ENCODE measurements at regions not wholly inside any gene's neighbourhood (a gene's known extent, or its start where the extent isn't known, plus 50 kb on each side); places are given as distances from the start of the nearest gene placed in this dataset.

DNA sequence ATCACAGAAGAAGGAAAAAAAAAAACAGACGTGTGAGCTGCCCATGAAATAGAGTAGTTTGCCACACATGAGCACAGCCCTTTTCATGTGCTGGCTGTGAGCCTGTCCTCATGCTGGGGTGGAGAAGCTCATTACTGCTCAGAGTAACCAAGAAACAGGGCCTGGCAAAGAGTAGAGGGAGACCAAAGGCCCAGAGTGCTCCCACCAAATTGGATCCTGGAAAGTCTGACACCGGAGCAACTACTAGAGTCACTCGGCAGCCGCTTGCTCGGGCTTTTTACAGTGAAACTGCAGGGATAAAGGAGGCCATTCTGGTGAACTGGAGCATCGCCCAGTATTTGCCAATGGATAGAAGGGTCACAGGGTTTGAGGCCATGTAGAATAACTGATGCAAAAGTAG lies 64.4 kb upstream of the BARHL2 start:
- no peak for TF ChIP-seq EZH2 (IDR thresholded peaks at IDR 0.05; ENCODE audit: low read length, unreplicated experiment)
- no peak for TF ChIP-seq EZH2phosphoT487 (IDR thresholded peaks at IDR 0.05; ENCODE audit: borderline replicate concordance, low read length)
- TF ChIP-seq, protein P1, sequence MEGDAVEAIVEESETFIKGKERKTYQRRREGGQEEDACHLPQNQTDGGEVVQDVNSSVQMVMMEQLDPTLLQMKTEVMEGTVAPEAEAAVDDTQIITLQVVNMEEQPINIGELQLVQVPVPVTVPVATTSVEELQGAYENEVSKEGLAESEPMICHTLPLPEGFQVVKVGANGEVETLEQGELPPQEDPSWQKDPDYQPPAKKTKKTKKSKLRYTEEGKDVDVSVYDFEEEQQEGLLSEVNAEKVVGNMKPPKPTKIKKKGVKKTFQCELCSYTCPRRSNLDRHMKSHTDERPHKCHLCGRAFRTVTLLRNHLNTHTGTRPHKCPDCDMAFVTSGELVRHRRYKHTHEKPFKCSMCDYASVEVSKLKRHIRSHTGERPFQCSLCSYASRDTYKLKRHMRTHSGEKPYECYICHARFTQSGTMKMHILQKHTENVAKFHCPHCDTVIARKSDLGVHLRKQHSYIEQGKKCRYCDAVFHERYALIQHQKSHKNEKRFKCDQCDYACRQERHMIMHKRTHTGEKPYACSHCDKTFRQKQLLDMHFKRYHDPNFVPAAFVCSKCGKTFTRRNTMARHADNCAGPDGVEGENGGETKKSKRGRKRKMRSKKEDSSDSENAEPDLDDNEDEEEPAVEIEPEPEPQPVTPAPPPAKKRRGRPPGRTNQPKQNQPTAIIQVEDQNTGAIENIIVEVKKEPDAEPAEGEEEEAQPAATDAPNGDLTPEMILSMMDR (conservative IDR thresholded peaks at IDR 0.05; ENCODE audit: low read depth, low read length) = no peak
- Histone ChIP-seq H3F3A (ENCODE audit: low read length, unreplicated experiment) (no peaks in the 10 kb centered on the region), H3K9ac (ENCODE audit: low read length) (no peak overlapping the region), H3K4me1 (ENCODE audit: insufficient read depth, low read length) (no peaks in the 10 kb centered on the region), H3K4me3 (ENCODE audit: low read length) (no peak overlapping the region), H3K27me3 (ENCODE audit: low read length) (peaks cover 48% of the 10 kb centered on the region), H3K9me3 (ENCODE audit: low read length) (no peaks in the 10 kb centered on the region), H2AFZ (ENCODE audit: low read length) (no peak overlapping the region), H3K4me2 (ENCODE audit: low read length) (no peak overlapping the region), H4K20me1 (ENCODE audit: low read length) (no peaks in the 10 kb centered on the region; the same call in 1 of the 2 replicates), H3K79me2 (ENCODE audit: low read length) (no peaks in the 10 kb centered on the region), H3K27ac (ENCODE audit: low read length) (no peak overlapping the region), H3K9me2 (replicated peaks; ENCODE audit: low read length) (no peaks in the 10 kb centered on the region), H3K36me3 (ENCODE audit: low read depth, low read length) (no peaks in the 10 kb centered on the region)
- ATAC-seq (no peak), DNase-seq (no peak)
- ChIA-PET POLR2A (ENCODE audit: unreplicated experiment) (no interaction called here), CTCF (no interaction called here)
- intact Hi-C loops (cut with micrococcal nuclease) = no loop called here
- BruUV-seq (replicated peaks) = no TSS peak

DNA sequence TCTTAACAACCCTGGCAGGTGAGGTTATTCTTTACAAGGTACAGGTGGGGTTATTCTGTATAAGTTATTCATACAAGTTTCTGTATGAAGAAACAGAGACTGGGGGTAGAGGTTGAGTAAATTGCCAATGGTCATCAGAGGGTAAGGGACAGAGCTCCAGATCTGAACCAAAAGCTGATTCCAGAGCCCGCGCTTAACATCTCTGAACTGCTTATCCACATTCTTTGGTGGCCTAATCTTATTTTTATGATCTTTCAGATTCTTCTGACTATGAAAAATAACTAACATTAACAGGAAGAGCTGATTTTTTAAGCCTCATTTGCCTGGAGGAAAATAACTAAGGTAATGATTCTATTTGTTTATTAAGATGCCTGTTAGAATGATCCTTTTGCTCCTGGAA lies 63.9 kb upstream of the BARHL2 start:
- Histone ChIP-seq H3K4me2 (ENCODE audit: low read length) (no peak overlapping the region), H3K9me3 (ENCODE audit: low read length) (no peaks in the 10 kb centered on the region), H2AFZ (ENCODE audit: low read length) (no peak overlapping the region), H3K79me2 (ENCODE audit: low read length) (no peaks in the 10 kb centered on the region), H3K27ac (ENCODE audit: low read length) (no peak overlapping the region), H3K9me2 (replicated peaks; ENCODE audit: low read length) (no peaks in the 10 kb centered on the region), H3K9ac (ENCODE audit: low read length) (no peak overlapping the region), H3K4me1 (ENCODE audit: insufficient read depth, low read length) (no peaks in the 10 kb centered on the region), H3K36me3 (ENCODE audit: low read depth, low read length) (no peaks in the 10 kb centered on the region), H3K27me3 (ENCODE audit: low read length) (peaks cover 48% of the 10 kb centered on the region), H4K20me1 (ENCODE audit: low read length) (no peaks in the 10 kb centered on the region; the same call in 1 of the 2 replicates), H3F3A (ENCODE audit: low read length, unreplicated experiment) (no peaks in the 10 kb centered on the region), H3K4me3 (ENCODE audit: low read length) (no peak overlapping the region)
- intact Hi-C loops (cut with micrococcal nuclease) = no loop called here
- ATAC-seq = no peak
- CTCF ChIA-PET = no interaction called here
- TF ChIP-seq, protein P1 (conservative IDR thresholded peaks at IDR 0.05; ENCODE audit: low read depth, low read length) = no peak
- TF ChIP-seq EZH2phosphoT487 (IDR thresholded peaks at IDR 0.05; ENCODE audit: borderline replicate concordance, low read length) (no peak), EZH2 (IDR thresholded peaks at IDR 0.05; ENCODE audit: low read length, unreplicated experiment) (no peak)
- no TSS peak for BruUV-seq (replicated peaks)
- POLR2A ChIA-PET (ENCODE audit: unreplicated experiment) = no interaction called here
- no peak for DNase-seq

DNA sequence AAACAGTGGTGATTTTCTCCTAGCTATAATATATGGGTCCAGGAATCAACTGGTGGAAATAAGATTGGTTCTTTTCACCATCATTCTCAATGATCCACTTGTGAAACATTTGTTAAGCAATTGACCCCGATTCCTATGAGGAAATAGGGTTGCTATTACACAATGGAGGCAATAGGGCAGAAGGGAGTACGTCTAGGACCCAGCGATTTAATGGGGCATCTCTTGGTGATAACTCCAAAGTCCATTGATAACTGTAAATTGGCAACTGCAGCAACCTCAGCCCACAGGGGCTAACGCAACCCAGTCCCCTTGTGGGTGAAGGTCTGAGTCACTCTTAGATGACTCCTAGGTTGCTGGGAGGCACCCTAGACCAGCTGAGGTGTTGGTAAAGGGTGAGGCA lies 62.5 kb upstream of the BARHL2 start:
- intact Hi-C loops (cut with micrococcal nuclease) = no loop called here
- ATAC-seq (no peak), DNase-seq (no peak)
- ChIA-PET CTCF (no interaction called here), POLR2A (ENCODE audit: unreplicated experiment) (no interaction called here)
- Histone ChIP-seq H3K27me3 (ENCODE audit: low read length) (peaks cover 41% of the 10 kb centered on the region), H3K4me2 (ENCODE audit: low read length) (no peak overlapping the region), H3K4me3 (ENCODE audit: low read length) (no peak overlapping the region), H3F3A (ENCODE audit: low read length, unreplicated experiment) (no peaks in the 10 kb centered on the region), H3K27ac (ENCODE audit: low read length) (no peak overlapping the region), H3K4me1 (ENCODE audit: insufficient read depth, low read length) (no peaks in the 10 kb centered on the region), H3K36me3 (ENCODE audit: low read depth, low read length) (no peaks in the 10 kb centered on the region), H3K9me3 (ENCODE audit: low read length) (no peaks in the 10 kb centered on the region), H3K9ac (ENCODE audit: low read length) (no peak overlapping the region), H3K79me2 (ENCODE audit: low read length) (no peaks in the 10 kb centered on the region), H3K9me2 (replicated peaks; ENCODE audit: low read length) (no peaks in the 10 kb centered on the region), H2AFZ (ENCODE audit: low read length) (no peak overlapping the region), H4K20me1 (ENCODE audit: low read length) (no peaks in the 10 kb centered on the region; the same call in 1 of the 2 replicates)
- TF ChIP-seq, protein P1 (conservative IDR thresholded peaks at IDR 0.05; ENCODE audit: low read depth, low read length) = no peak
- TF ChIP-seq EZH2phosphoT487 (IDR thresholded peaks at IDR 0.05; ENCODE audit: borderline replicate concordance, low read length) (no peak), EZH2 (IDR thresholded peaks at IDR 0.05; ENCODE audit: low read length, unreplicated experiment) (no peak)
- BruUV-seq (replicated peaks) = no TSS peak
